AG10803 (cell line): ENCODE measurements at regions not wholly inside any gene's neighbourhood (a gene's known extent, or its start where the extent isn't known, plus 50 kb on each side); places are given as distances from the start of the nearest gene placed in this dataset.
"Not testable (repeated sequence)": the region's sequence is repeated elsewhere in the genome, so short reads cannot be mapped to it uniquely, and the experiment has no call there.

Experiments used
- DNase-seq: peaks from one replicate; pipeline ENCODE4 v3.0.0; 2010; ENCODE audit warnings: low read depth
- H3K4me3 ChIP-seq: 2 replicates; pipeline ENCODE4 v1.5.1; 2011; ENCODE audit warnings: mild to moderate bottlenecking, low read length, control low read depth
- CTCF ChIP-seq: conservative IDR thresholded peaks from 2 replicates; pipeline ENCODE4 v1.5.1; 2011; ENCODE audit warnings: mild to moderate bottlenecking, low read length, control low read depth, inconsistent platforms

GRCh38 chr13:30072818-30073186 is 222.4 kb upstream of the UBL3 start:
- H3K4me3 ChIP-seq = no peak overlapping the region
- no peak for DNase-seq
- TF ChIP-seq CTCF = no peak

- no peak overlapping the region for H3K4me3 ChIP-seq
- TF ChIP-seq CTCF = no peak
- no peak for DNase-seq
These were observed 221.8 kb upstream of the UBL3 start for GRCh38 chr13:30071969-30072817.

- no peak for DNase-seq
- TF ChIP-seq CTCF = no peak
- H3K4me3 ChIP-seq = no peak overlapping the region
These were observed 214.8 kb upstream of the UBL3 start for GRCh38 chr13:30065181-30065580.

- no peak for TF ChIP-seq CTCF
- no peak for DNase-seq
- no peak overlapping the region for H3K4me3 ChIP-seq
These were observed 213.5 kb upstream of the UBL3 start for GRCh38 chr13:30063892-30064291.

GRCh38 chr13:30061217-30061616 is 210.8 kb upstream of the UBL3 start:
- no peak overlapping the region for H3K4me3 ChIP-seq
- no peak for TF ChIP-seq CTCF
- no peak for DNase-seq

GRCh38 chr13:30058429-30058828 is 208.0 kb upstream of the UBL3 start:
- no peak for TF ChIP-seq CTCF
- no peak for DNase-seq
- H3K4me3 ChIP-seq = no peak overlapping the region

GRCh38 chr13:30054546-30054945 is 204.1 kb upstream of the UBL3 start:
- DNase-seq, H3K4me3 ChIP-seq: not testable (repeated sequence)
